ENCODE measurements at regions not wholly inside any gene's neighbourhood (a gene's known extent, or its start where the extent isn't known, plus 50 kb on each side); places are given as distances from the start of the nearest gene placed in this dataset.

GRCh38 chr15:91523596-91523995 lies 329.9 kb upstream of the SLCO3A1 start:
- intact Hi-C loops (cut with micrococcal nuclease; ENCODE audit: unreplicated experiment): no loop called here
- POLR2A ChIA-PET: no interaction called here
- H3K4me1 ChIP-seq (ENCODE audit: insufficient read depth, low read length, poor library complexity, severe bottlenecking): no peaks in the 10 kb centered on the region
- CTCF ChIA-PET (ENCODE audit: unreplicated experiment): no interaction called here
- no peaks in the 10 kb centered on the region for H3K36me3 ChIP-seq (ENCODE audit: insufficient read depth, low read length)
- H3K4me2 ChIP-seq (ENCODE audit: low read length): no peak overlapping the region
- DNase-seq (ENCODE audit: low spot score): no peak
- BruUV-seq (replicated peaks): no TSS peak
- no peak overlapping the region for H2AFZ ChIP-seq (ENCODE audit: low read length)
- no peaks in the 10 kb centered on the region for H4K20me1 ChIP-seq (ENCODE audit: insufficient read depth, low read length)
- TF ChIP-seq EZH2phosphoT487 (IDR thresholded peaks at IDR 0.05; ENCODE audit: borderline replicate concordance, low read depth, low read length) (no peak), CTCF (conservative IDR thresholded peaks at IDR 0.05; ENCODE audit: low read length) (no peak)
- H3K79me2 ChIP-seq (ENCODE audit: insufficient read depth, low read depth, low read length): no peaks in the 10 kb centered on the region
- H3K4me3 ChIP-seq (ENCODE audit: low read depth, low read length, poor library complexity, severe bottlenecking): no peak overlapping the region
- H3K9me3 ChIP-seq (ENCODE audit: low read length): no peaks in the 10 kb centered on the region
- H3K27ac ChIP-seq (ENCODE audit: low read depth, low read length, poor library complexity, severe bottlenecking): no peak overlapping the region
- H3K9me2 ChIP-seq (ENCODE audit: insufficient read depth, low read length): no peaks in the 10 kb centered on the region

DNA sequence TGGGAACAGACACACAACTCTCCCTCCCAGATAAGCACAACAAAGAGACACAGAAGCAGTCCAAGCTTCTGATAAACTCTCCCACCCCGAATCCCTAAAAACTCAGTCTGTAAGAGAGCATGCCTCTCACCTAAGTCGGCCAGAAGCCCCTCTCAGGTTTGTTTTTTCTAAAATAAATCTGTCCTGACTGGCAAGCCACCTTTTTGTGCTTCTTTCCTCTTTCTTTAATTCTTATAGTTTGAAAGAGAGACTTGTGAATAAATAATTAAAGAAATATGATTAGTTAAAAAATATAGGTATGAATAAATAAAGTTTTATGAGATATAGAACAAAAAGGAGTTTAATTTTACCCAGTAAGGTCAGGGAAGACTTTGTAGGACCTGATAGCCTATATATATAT lies 329.0 kb upstream of the SLCO3A1 start:
- DNase-seq (ENCODE audit: low spot score): no peak
- intact Hi-C loops (cut with micrococcal nuclease; ENCODE audit: unreplicated experiment): no loop called here
- BruUV-seq (replicated peaks): no TSS peak

DNA sequence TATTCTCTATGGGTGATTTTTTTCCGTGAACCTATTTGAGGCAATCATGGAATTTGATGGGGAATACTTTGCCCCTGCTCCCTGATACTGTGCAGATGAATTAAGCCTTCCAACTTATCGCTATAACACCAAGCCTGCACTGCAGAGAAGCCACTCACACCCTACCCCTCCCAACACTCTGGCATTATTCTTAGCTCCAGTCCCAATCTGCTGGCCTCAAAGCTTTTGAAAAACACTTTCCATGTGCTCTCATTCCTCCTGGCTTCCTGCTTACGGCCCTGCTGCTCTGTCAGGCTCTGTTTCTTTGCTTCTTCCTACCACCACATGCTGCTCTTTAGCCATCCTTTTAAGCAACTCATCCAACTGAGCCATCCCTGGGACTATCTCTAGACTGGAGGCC lies 327.8 kb upstream of the SLCO3A1 start:
- BruUV-seq (replicated peaks): no TSS peak
- Histone ChIP-seq H3K4me2 (ENCODE audit: low read length) (no peak overlapping the region), H3K9me2 (ENCODE audit: insufficient read depth, low read length) (no peaks in the 10 kb centered on the region), H3K4me1 (ENCODE audit: insufficient read depth, low read length, poor library complexity, severe bottlenecking) (no peaks in the 10 kb centered on the region), H3K4me3 (ENCODE audit: low read depth, low read length, poor library complexity, severe bottlenecking) (no peak overlapping the region), H3K36me3 (ENCODE audit: insufficient read depth, low read length) (no peaks in the 10 kb centered on the region), H2AFZ (ENCODE audit: low read length) (no peak overlapping the region), H3K9me3 (ENCODE audit: low read length) (no peaks in the 10 kb centered on the region), H4K20me1 (ENCODE audit: insufficient read depth, low read length) (no peaks in the 10 kb centered on the region), H3K27ac (ENCODE audit: low read depth, low read length, poor library complexity, severe bottlenecking) (no peak overlapping the region), H3K79me2 (ENCODE audit: insufficient read depth, low read depth, low read length) (no peaks in the 10 kb centered on the region)
- no peak for DNase-seq (ENCODE audit: low spot score)
- intact Hi-C loops (cut with micrococcal nuclease; ENCODE audit: unreplicated experiment): no loop called here
- TF ChIP-seq CTCF (conservative IDR thresholded peaks at IDR 0.05; ENCODE audit: low read length) (no peak), EZH2phosphoT487 (IDR thresholded peaks at IDR 0.05; ENCODE audit: borderline replicate concordance, low read depth, low read length) (no peak)
- ChIA-PET POLR2A (no interaction called here), CTCF (ENCODE audit: unreplicated experiment) (no interaction called here)

More for the DNA sequence above, 329.0 kb upstream of the SLCO3A1 start:
- Histone ChIP-seq H4K20me1 (ENCODE audit: insufficient read depth, low read length) (no peaks in the 10 kb centered on the region), H3K9me2 (ENCODE audit: insufficient read depth, low read length) (no peaks in the 10 kb centered on the region), H3K4me2 (ENCODE audit: low read length) (no peak overlapping the region), H3K4me1 (ENCODE audit: insufficient read depth, low read length, poor library complexity, severe bottlenecking) (no peaks in the 10 kb centered on the region), H3K9me3 (ENCODE audit: low read length) (no peaks in the 10 kb centered on the region), H2AFZ (ENCODE audit: low read length) (no peak overlapping the region), H3K27ac (ENCODE audit: low read depth, low read length, poor library complexity, severe bottlenecking) (no peak overlapping the region), H3K4me3 (ENCODE audit: low read depth, low read length, poor library complexity, severe bottlenecking) (no peak overlapping the region), H3K36me3 (ENCODE audit: insufficient read depth, low read length) (no peaks in the 10 kb centered on the region), H3K79me2 (ENCODE audit: insufficient read depth, low read depth, low read length) (no peaks in the 10 kb centered on the region)
- ChIA-PET CTCF (ENCODE audit: unreplicated experiment) (no interaction called here), POLR2A (no interaction called here)
- TF ChIP-seq CTCF (conservative IDR thresholded peaks at IDR 0.05; ENCODE audit: low read length) (no peak), EZH2phosphoT487 (IDR thresholded peaks at IDR 0.05; ENCODE audit: borderline replicate concordance, low read depth, low read length) (no peak)
